ENCODE measurements at regions not wholly inside any gene's neighbourhood (a gene's known extent, or its start where the extent isn't known, plus 50 kb on each side); places are given as distances from the start of the nearest gene placed in this dataset.
A peak's percentile ranks its signal among the peaks of the same experiment; 100 is the strongest.

GRCh38 chr16:17784073-17784472 lies 313.3 kb upstream of the XYLT1 start:
- TF ChIP-seq CTCF (IDR thresholded peaks at IDR 0.05; ENCODE audit: insufficient read depth, low read length) = no peak
- H3K4me3 ChIP-seq (ENCODE audit: low read depth, low read length) = no peak overlapping the region
- peak; percentile 52 for DNase-seq (ENCODE audit: low read depth)

GRCh38 chr16:17780181-17780580 lies 309.4 kb upstream of the XYLT1 start:
- no peak for TF ChIP-seq CTCF (IDR thresholded peaks at IDR 0.05; ENCODE audit: insufficient read depth, low read length)
- H3K4me3 ChIP-seq (ENCODE audit: low read depth, low read length) = no peak overlapping the region
- no peak for DNase-seq (ENCODE audit: low read depth)

GRCh38 chr16:17777408-17777863 lies 306.7 kb upstream of the XYLT1 start:
- peak; percentile 58 for DNase-seq (ENCODE audit: low read depth)
- no peak for TF ChIP-seq CTCF (IDR thresholded peaks at IDR 0.05; ENCODE audit: insufficient read depth, low read length)
- H3K4me3 ChIP-seq (ENCODE audit: low read depth, low read length) = no peak overlapping the region

- no peak for DNase-seq (ENCODE audit: low read depth)
These were observed 306.1 kb upstream of the XYLT1 start for GRCh38 chr16:17776888-17777287.

GRCh38 chr16:17776465-17776864 lies 305.7 kb upstream of the XYLT1 start:
- no peak for TF ChIP-seq CTCF (IDR thresholded peaks at IDR 0.05; ENCODE audit: insufficient read depth, low read length)
- no peak overlapping the region for H3K4me3 ChIP-seq (ENCODE audit: low read depth, low read length)
- DNase-seq (ENCODE audit: low read depth) = no peak

More at GRCh38 chr16:17776888-17777287, 306.1 kb upstream of the XYLT1 start:
- H3K4me3 ChIP-seq (ENCODE audit: low read depth, low read length) = no peak overlapping the region
- no peak for TF ChIP-seq CTCF (IDR thresholded peaks at IDR 0.05; ENCODE audit: insufficient read depth, low read length)

GRCh38 chr16:17775061-17775460 lies 304.3 kb upstream of the XYLT1 start:
- DNase-seq (ENCODE audit: low read depth) = no peak
- H3K4me3 ChIP-seq (ENCODE audit: low read depth, low read length) = no peak overlapping the region

More at GRCh38 chr16:17775061-17775460, 304.3 kb upstream of the XYLT1 start:
- TF ChIP-seq CTCF (IDR thresholded peaks at IDR 0.05; ENCODE audit: insufficient read depth, low read length) = no peak
